ENCODE measurements at regions not wholly inside any gene's neighbourhood (a gene's known extent, or its start where the extent isn't known, plus 50 kb on each side); places are given as distances from the start of the nearest gene placed in this dataset.

DNA sequence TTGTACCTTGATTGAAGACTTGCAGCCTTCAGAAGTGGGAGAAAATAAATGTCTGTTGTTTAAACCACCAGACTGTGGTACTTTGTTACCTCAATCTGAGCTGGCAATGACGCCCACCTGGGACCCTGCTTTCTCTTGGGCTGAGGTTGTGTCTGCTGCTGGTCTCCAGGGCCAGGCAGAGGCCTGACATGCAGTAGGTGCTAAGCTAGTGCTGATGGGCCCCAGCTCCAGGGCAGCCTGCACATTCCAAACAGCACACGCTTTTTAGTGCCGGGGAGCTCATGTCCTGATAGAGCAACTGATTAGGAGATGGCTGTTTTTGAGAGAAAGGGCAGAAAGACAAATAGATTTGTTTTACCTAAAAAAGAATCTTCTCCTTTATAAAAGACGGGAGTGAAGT is 664.0 kb upstream of the HS6ST1 start:
- peak overlapping the region; percentile 46 for H3K27ac Mint-ChIP-seq
- H3K4me3 Mint-ChIP-seq (ENCODE audit: low read depth): no peak overlapping the region
- DNase-seq (ENCODE audit: low spot score, unreplicated experiment): no peak
- H3K9me3 Mint-ChIP-seq (ENCODE audit: low read depth): no peaks in the 10 kb centered on the region
- no peaks in the 10 kb centered on the region for H3K36me3 Mint-ChIP-seq (ENCODE audit: insufficient read depth)
- H3K27me3 Mint-ChIP-seq: no peaks in the 10 kb centered on the region
- peaks cover 19% of the 10 kb centered on the region for H3K4me1 Mint-ChIP-seq (ENCODE audit: low read depth)
- TF ChIP-seq, protein P1, sequence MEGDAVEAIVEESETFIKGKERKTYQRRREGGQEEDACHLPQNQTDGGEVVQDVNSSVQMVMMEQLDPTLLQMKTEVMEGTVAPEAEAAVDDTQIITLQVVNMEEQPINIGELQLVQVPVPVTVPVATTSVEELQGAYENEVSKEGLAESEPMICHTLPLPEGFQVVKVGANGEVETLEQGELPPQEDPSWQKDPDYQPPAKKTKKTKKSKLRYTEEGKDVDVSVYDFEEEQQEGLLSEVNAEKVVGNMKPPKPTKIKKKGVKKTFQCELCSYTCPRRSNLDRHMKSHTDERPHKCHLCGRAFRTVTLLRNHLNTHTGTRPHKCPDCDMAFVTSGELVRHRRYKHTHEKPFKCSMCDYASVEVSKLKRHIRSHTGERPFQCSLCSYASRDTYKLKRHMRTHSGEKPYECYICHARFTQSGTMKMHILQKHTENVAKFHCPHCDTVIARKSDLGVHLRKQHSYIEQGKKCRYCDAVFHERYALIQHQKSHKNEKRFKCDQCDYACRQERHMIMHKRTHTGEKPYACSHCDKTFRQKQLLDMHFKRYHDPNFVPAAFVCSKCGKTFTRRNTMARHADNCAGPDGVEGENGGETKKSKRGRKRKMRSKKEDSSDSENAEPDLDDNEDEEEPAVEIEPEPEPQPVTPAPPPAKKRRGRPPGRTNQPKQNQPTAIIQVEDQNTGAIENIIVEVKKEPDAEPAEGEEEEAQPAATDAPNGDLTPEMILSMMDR (IDR thresholded peaks at IDR 0.05; ENCODE audit: unreplicated experiment): no peak

DNA sequence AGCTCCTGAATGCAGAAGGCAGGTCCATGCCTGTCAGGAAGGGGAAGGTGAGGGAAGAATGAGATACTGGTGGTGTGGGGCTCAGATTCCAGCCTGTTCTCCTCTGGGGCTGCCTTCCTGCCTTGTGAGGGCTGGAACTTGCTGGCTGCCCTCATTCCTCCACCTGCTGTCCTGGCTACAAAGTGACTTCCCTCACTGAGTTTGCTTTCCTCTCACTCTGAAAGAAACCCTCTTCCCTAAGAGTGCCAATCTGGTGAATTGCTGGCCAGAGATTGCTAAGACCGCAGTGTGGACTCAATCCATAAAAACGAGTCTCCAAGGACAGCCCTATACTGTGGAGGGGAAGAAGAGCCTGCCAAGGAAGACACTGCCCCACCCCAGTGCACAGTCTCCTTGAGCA is 664.4 kb upstream of the HS6ST1 start:
- Mint-ChIP-seq H3K36me3 (ENCODE audit: insufficient read depth) (no peaks in the 10 kb centered on the region), H3K4me1 (ENCODE audit: low read depth) (peaks cover 22% of the 10 kb centered on the region), H3K27ac (no peak overlapping the region), H3K9me3 (ENCODE audit: low read depth) (no peaks in the 10 kb centered on the region), H3K27me3 (no peaks in the 10 kb centered on the region), H3K4me3 (ENCODE audit: low read depth) (no peak overlapping the region)
- no peak for DNase-seq (ENCODE audit: low spot score, unreplicated experiment)
- TF ChIP-seq, protein P1 (IDR thresholded peaks at IDR 0.05; ENCODE audit: unreplicated experiment): no peak

DNA sequence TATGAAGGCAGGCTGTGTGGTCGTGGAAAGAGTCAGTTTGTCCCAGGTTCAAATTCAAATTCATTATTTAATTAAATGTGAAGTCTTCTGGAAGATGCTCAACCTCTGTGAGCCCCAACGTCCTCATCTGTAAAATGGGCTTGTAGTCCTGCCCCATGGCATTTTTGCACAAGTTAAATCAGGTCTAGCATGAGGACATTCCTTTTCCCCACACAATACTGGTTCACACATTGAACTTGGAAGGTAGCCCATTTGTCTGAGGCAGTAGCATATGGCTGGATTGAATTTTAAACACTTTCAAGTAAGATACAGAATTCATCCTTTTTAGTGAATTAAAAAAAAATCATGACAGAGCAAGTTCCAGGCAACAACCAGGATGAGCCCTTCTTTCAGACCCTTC is 665.4 kb upstream of the HS6ST1 start:
- no peaks in the 10 kb centered on the region for H3K27me3 Mint-ChIP-seq

DNA sequence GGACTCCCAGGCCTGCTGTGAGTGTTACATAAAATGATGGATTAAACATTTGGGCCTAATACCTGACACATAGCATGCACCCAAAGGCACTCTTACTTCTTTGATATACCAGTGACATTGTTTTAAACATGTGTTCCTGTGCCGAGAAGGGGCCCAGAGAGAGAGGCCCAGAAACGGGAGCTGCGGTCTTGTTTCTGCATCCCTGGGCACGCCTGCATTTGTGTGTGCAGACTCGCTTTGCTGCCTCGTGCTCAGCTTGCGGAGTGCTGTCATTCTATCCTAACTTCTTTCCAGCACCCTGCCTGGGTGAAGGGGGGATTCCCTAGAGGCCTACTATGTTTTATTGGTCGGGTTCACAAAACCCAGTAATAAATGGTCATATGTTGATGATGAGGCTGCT is 666.2 kb upstream of the HS6ST1 start:
- TF ChIP-seq, protein P1 (IDR thresholded peaks at IDR 0.05; ENCODE audit: unreplicated experiment): no peak
- no peak overlapping the region for H3K27ac Mint-ChIP-seq
- no peak overlapping the region for H3K4me3 Mint-ChIP-seq (ENCODE audit: low read depth)
- peaks cover 17% of the 10 kb centered on the region for H3K4me1 Mint-ChIP-seq (ENCODE audit: low read depth)
- no peaks in the 10 kb centered on the region for H3K9me3 Mint-ChIP-seq (ENCODE audit: low read depth)
- no peaks in the 10 kb centered on the region for H3K36me3 Mint-ChIP-seq (ENCODE audit: insufficient read depth)
- no peak for DNase-seq (ENCODE audit: low spot score, unreplicated experiment)
- no peaks in the 10 kb centered on the region for H3K27me3 Mint-ChIP-seq

More for the DNA sequence above, 665.4 kb upstream of the HS6ST1 start:
- H3K36me3 Mint-ChIP-seq (ENCODE audit: insufficient read depth): no peaks in the 10 kb centered on the region
- no peaks in the 10 kb centered on the region for H3K9me3 Mint-ChIP-seq (ENCODE audit: low read depth)
- no peak overlapping the region for H3K4me3 Mint-ChIP-seq (ENCODE audit: low read depth)
- H3K4me1 Mint-ChIP-seq (ENCODE audit: low read depth): peaks cover 17% of the 10 kb centered on the region
- DNase-seq (ENCODE audit: low spot score, unreplicated experiment): no peak
- TF ChIP-seq, protein P1 (IDR thresholded peaks at IDR 0.05; ENCODE audit: unreplicated experiment): no peak
- H3K27ac Mint-ChIP-seq: no peak overlapping the region

DNA sequence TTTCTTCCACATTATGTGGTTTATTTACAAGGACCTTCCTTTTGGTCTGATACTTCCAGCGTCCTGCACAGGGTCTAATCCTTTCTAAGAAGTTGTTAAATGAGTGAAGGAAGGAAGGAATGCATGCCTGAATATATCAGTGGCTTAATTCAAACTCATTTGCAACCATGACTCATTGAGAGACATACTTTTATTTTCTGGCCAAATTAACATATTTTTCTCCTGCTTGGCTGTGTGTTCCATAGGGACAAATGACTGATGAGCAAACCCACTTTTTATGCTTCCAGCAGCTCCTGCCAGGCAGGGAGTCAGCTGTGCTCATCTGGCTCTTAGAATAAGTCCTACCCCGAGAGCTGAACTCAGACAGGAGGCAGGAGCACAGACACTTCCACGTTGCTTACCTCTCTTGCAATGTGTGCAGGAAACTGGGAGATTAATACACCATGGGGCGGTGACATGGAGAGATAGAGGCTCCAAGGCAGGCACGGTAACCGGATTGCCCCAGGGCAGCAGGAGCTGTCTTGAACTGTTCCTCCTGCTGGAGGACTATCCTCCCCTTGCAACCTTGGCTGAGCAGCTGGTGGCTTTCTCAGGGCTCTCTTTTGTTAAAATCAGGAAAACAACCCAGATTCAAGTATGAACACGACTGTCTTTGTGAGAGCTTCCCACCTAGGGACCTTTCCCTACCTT is 667.5 kb upstream of the HS6ST1 start:
- H3K27ac Mint-ChIP-seq: peak overlapping the region; percentile 84
- H3K27me3 Mint-ChIP-seq: peaks cover 2% of the 10 kb centered on the region
- DNase-seq (ENCODE audit: low spot score, unreplicated experiment): no peak
- no peak overlapping the region for H3K4me3 Mint-ChIP-seq (ENCODE audit: low read depth)
- H3K9me3 Mint-ChIP-seq (ENCODE audit: low read depth): peaks cover under 1% of the 10 kb centered on the region
- TF ChIP-seq, protein P1 (IDR thresholded peaks at IDR 0.05; ENCODE audit: unreplicated experiment): no peak
- H3K4me1 Mint-ChIP-seq (ENCODE audit: low read depth): peaks cover 17% of the 10 kb centered on the region
- no peaks in the 10 kb centered on the region for H3K36me3 Mint-ChIP-seq (ENCODE audit: insufficient read depth)
